Esophagus muscularis mucosa (tissue), 4 donors: ENCODE measurements at regions not wholly inside any gene's neighbourhood (a gene's known extent, or its start where the extent isn't known, plus 50 kb on each side); places are given as distances from the start of the nearest gene placed in this dataset.

Source experiments
- DNase-seq: peaks from one replicate; pipeline ENCODE4 v3.0.0-alpha.2; 2017; ENCODE audit errors: extremely low spot score
- H3K27ac ChIP-seq, 4 donors: fragments of 200-600 bp; sonication (generic); replicated peaks in 1 of 4; 1 replicate in 3 of 4; 2 replicates in 1 of 4; pipeline ENCODE4 v1.5.1; 2016 to 2019; ENCODE audit warnings: mild to moderate bottlenecking in 1 of 4
- H3K27me3 ChIP-seq, 4 donors: fragments of 200-600 bp; sonication (generic); one replicate each; pipeline versions ENCODE4 v1.5.1 to v1.6.0; 2016 to 2019
- H3K36me3 ChIP-seq, 4 donors: fragments of 200-600 bp; sonication (generic); one replicate each; pipeline ENCODE4 v1.5.1; 2016 to 2019
- H3K4me1 ChIP-seq, 4 donors: fragments of 200-600 bp; sonication (generic); one replicate each; pipeline ENCODE4 v1.5.1; 2016 to 2019
- H3K4me3 ChIP-seq, 4 donors: fragments of 200-600 bp; sonication (generic); 1 replicate in 2 of 4; 2 replicates in 2 of 4; pipeline ENCODE4 v1.5.1; 2016 to 2019; ENCODE audit warnings: mild to moderate bottlenecking in 4 of 4, moderate library complexity in 1 of 4
- H3K9me3 ChIP-seq, 4 donors: fragments of 200-600 bp; sonication (generic); 1 replicate in 3 of 4; 2 replicates in 1 of 4; pipeline ENCODE4 v1.5.1; 2016 to 2019
- CTCF ChIP-seq, 3 experiments: fragments of 200-600 bp in 2 of 3; fragments of 450-650 bp in 1 of 3; sonication (generic) in 2 of 3; IDR thresholded peaks; one replicate each; pipeline ENCODE4 v1.5.1; 2017 to 2019; ENCODE audit warnings: antibody characterized with exemption in 3 of 3, mild to moderate bottlenecking in 2 of 3, moderate library complexity in 1 of 3
- EP300 ChIP-seq: sonication (generic); formaldehyde crosslinking; IDR thresholded peaks from one replicate; pipeline ENCODE4 v1.6.1; 2017; ENCODE audit warnings: antibody characterized with exemption
- POLR2A ChIP-seq: fragments of 450-650 bp; IDR thresholded peaks from one replicate; pipeline ENCODE4 v1.6.1; 2017; ENCODE audit warnings: antibody characterized with exemption, moderate library complexity, mild to moderate bottlenecking, low read depth
- POLR2AphosphoS5 ChIP-seq, 2 donors: sonication (generic); formaldehyde crosslinking; IDR thresholded peaks; one replicate each; pipeline ENCODE4 v1.6.1; 2017; ENCODE audit warnings: antibody characterized with exemption in 2 of 2
- WGBS: methylation state at CpG from one replicate; pipeline ENCODE4 v1.1.5; 2018; 5-methylcytosine and 5-hydroxymethylcytosine counted together
- intact Hi-C: fragments of 100-400 bp; cut with DNase I; formaldehyde crosslinking; loops from one replicate; pipeline ENCODE4 v1.15.1; 2023

GRCh38 chr3:117875887-117876286 lies 1158.8 kb downstream of the IGSF11 start:
- TF ChIP-seq EP300, result no peak
- no peak for TF ChIP-seq POLR2AphosphoS5 (IDR thresholded peaks at IDR 0.05)
- H3K4me1 ChIP-seq, result peaks cover 0 to 4% (median 0%) of the 10 kb centered on the region in 4 donors
- DNase-seq, result no peak
- WGBS, result 96% methylated on average over 1 of the region's 1 CpG
- intact Hi-C loops, result no loop called here
- no peaks in the 10 kb centered on the region for H3K9me3 ChIP-seq
- no peak overlapping the region for H3K4me3 ChIP-seq
- no peaks in the 10 kb centered on the region for H3K36me3 ChIP-seq
- H3K27ac ChIP-seq, result no peak overlapping the region
- no peaks in the 10 kb centered on the region for H3K27me3 ChIP-seq

GRCh38 chr3:117880638-117881037 lies 1154.0 kb downstream of the IGSF11 start:
- H3K27ac ChIP-seq, result no peak overlapping the region
- H3K9me3 ChIP-seq, result no peaks in the 10 kb centered on the region
- no peaks in the 10 kb centered on the region for H3K4me1 ChIP-seq
- no peak overlapping the region for H3K4me3 ChIP-seq
- TF ChIP-seq POLR2AphosphoS5 (IDR thresholded peaks at IDR 0.05), result no peak
- no peak for TF ChIP-seq POLR2A
- WGBS, result 71% methylated on average over 2 of the region's 2 CpGs
- H3K36me3 ChIP-seq, result no peaks in the 10 kb centered on the region
- DNase-seq, result no peak
- intact Hi-C loops, result no loop called here
- no peaks in the 10 kb centered on the region for H3K27me3 ChIP-seq

GRCh38 chr3:117881210-117881609 lies 1153.4 kb downstream of the IGSF11 start:
- Histone ChIP-seq H3K4me1 (no peaks in the 10 kb centered on the region), H3K27ac (no peak overlapping the region), H3K27me3 (no peaks in the 10 kb centered on the region), H3K9me3 (no peaks in the 10 kb centered on the region), H3K36me3 (no peaks in the 10 kb centered on the region), H3K4me3 (no peak overlapping the region)
- no peak for DNase-seq
- 80% methylated on average over 2 of the region's 2 CpGs for WGBS
- no peak for TF ChIP-seq POLR2A
- TF ChIP-seq EP300, result no peak
- TF ChIP-seq CTCF (IDR thresholded peaks at IDR 0.05), result no peak
- no peak for TF ChIP-seq POLR2AphosphoS5 (IDR thresholded peaks at IDR 0.05)
- intact Hi-C loops, result no loop called here

GRCh38 chr3:117885011-117885441 lies 1149.6 kb downstream of the IGSF11 start:
- no peaks in the 10 kb centered on the region for H3K4me1 ChIP-seq
- WGBS, result 15% methylated on average over 5 of the region's 5 CpGs

GRCh38 chr3:117886147-117886546 lies 1148.5 kb downstream of the IGSF11 start:
- WGBS, result 73% methylated on average over 3 of the region's 3 CpGs

More at GRCh38 chr3:117885011-117885441, 1149.6 kb downstream of the IGSF11 start:
- Histone ChIP-seq H3K27me3 (no peaks in the 10 kb centered on the region), H3K4me3 (no peak overlapping the region), H3K36me3 (no peaks in the 10 kb centered on the region), H3K27ac (no peak overlapping the region), H3K9me3 (no peaks in the 10 kb centered on the region)
- TF ChIP-seq EP300 (no peak), POLR2A (no peak), POLR2AphosphoS5 (IDR thresholded peaks at IDR 0.05) (no peak), CTCF (IDR thresholded peaks at IDR 0.05) (no peak)
- intact Hi-C loops, result no loop called here
- DNase-seq, result no peak

More at GRCh38 chr3:117886147-117886546, 1148.5 kb downstream of the IGSF11 start:
- intact Hi-C loops, result no loop called here
- H3K9me3 ChIP-seq, result no peaks in the 10 kb centered on the region
- no peak overlapping the region for H3K4me3 ChIP-seq
- H3K27me3 ChIP-seq, result no peaks in the 10 kb centered on the region
- TF ChIP-seq POLR2AphosphoS5 (IDR thresholded peaks at IDR 0.05) (no peak), EP300 (no peak), CTCF (IDR thresholded peaks at IDR 0.05) (no peak), POLR2A (no peak)
- no peaks in the 10 kb centered on the region for H3K4me1 ChIP-seq
- H3K27ac ChIP-seq, result no peak overlapping the region
- no peaks in the 10 kb centered on the region for H3K36me3 ChIP-seq
- DNase-seq, result no peak
